Panc1 (cell line): ENCODE measurements at regions not wholly inside any gene's neighbourhood (a gene's known extent, or its start where the extent isn't known, plus 50 kb on each side); places are given as distances from the start of the nearest gene placed in this dataset.

Experiments
- ATAC-seq: fragments of 200-7000 bp; cut with Tn5 transposase; 2 replicates; pipeline ENCODE4 v1.9.1; 2020; ENCODE audit warnings: mild to moderate bottlenecking, moderate library complexity
- BruUV-seq: library from RNA; stranded (reverse); fragments of 400-500 nt; replicated peaks from 2 replicates; lab custom pipeline; 2021; lab: Mats Ljungman, UMichigan
- CTCF ChIA-PET: fragments of 300-600 bp; sonication (Branson Sonifier 250); formaldehyde crosslinking; loops from one replicate; lab custom pipeline; 2022; ENCODE audit warnings: antibody characterized with exemption; lab: Charles Lee
- POLR2A ChIA-PET: fragments of 300-600 bp; sonication (Branson Sonifier 250); formaldehyde crosslinking; loops from one replicate; lab custom pipeline; 2022; ENCODE audit warnings: antibody characterized with exemption; lab: Charles Lee
- DNase-seq: peaks from one replicate; pipeline ENCODE4 v3.0.0-alpha.2; 2010; ENCODE audit warnings: low read depth, low spot score
- H3K27ac ChIP-seq: 2 replicates; pipeline ENCODE4 v1.5.1; 2011; ENCODE audit warnings: mild to moderate bottlenecking, low read length, inconsistent platforms
- H3K27me3 ChIP-seq: fragments of 200-500 bp; sonication (Bioruptor generic); 2 replicates; pipeline ENCODE4 v1.6.0; 2014; ENCODE audit warnings: low read length, inconsistent platforms; ENCODE audit not compliant: control insufficient read depth, insufficient read depth
- H3K36me3 ChIP-seq: fragments of 200-500 bp; sonication (Bioruptor generic); 2 replicates; pipeline ENCODE4 v1.5.1; 2014; ENCODE audit warnings: inconsistent platforms, mild to moderate bottlenecking, low read length, moderate library complexity; ENCODE audit not compliant: control insufficient read depth, insufficient read depth
- H3K4me1 ChIP-seq: 2 replicates; pipeline ENCODE4 v1.5.1; 2011; ENCODE audit warnings: inconsistent platforms, mild to moderate bottlenecking, low read length, moderate library complexity; ENCODE audit not compliant: control insufficient read depth, insufficient read depth
- H3K4me3 ChIP-seq, 2 experiments: 2 replicates each; pipeline ENCODE4 v1.5.1; 2011 to 2012; ENCODE audit warnings: low read depth in 2 of 2, low read length in 2 of 2, mild to moderate bottlenecking in 2 of 2, inconsistent platforms in 1 of 2, moderate library complexity in 1 of 2
- H3K9me3 ChIP-seq: fragments of 200-500 bp; sonication (Bioruptor generic); 2 replicates; pipeline ENCODE4 v1.5.1; 2014; ENCODE audit warnings: low read depth, mild to moderate bottlenecking, inconsistent platforms, low read length, moderate library complexity; ENCODE audit not compliant: control insufficient read depth, insufficient read depth
- POLR2AphosphoS5 ChIP-seq: IDR thresholded peaks from 2 replicates; pipeline ENCODE4 v1.6.1; 2012; ENCODE audit warnings: mild to moderate bottlenecking, low read depth, low read length, moderate library complexity
- SIN3A ChIP-seq: IDR thresholded peaks from 2 replicates; pipeline ENCODE4 v1.6.1; 2012; ENCODE audit warnings: low read depth, mild to moderate bottlenecking, low read length, moderate library complexity, borderline replicate concordance; ENCODE audit not compliant: insufficient read depth
- TCF7L2 ChIP-seq: IDR thresholded peaks from 2 replicates; pipeline ENCODE4 v1.6.1; 2011; ENCODE audit warnings: mild to moderate bottlenecking, low read depth, low read length, inconsistent platforms
- in situ Hi-C: cut with HindIII; loops from 2 replicates; pipeline ENCODE4 v1.10.0; 2016; ENCODE audit warnings: low sequenced_read_pairs, low pct_unique_long_range_greater_than_20kb
- intact Hi-C: fragments of 100-400 bp; cut with micrococcal nuclease; formaldehyde crosslinking; loops from one replicate; pipeline ENCODE4 v1.10.0; 2022; ENCODE audit not compliant: unreplicated experiment
- TF ChIP-seq, protein P1 (sequence below): fragments of 450-650 bp; IDR thresholded peaks from 2 replicates; pipeline ENCODE4 v1.5.1; 2017; ENCODE audit warnings: mild to moderate bottlenecking
- TF ChIP-seq, protein P2 (sequence below), 2 experiments: IDR thresholded peaks; 2 replicates each; pipeline ENCODE4 v1.6.1; 2011 to 2012; ENCODE audit warnings: low read depth in 2 of 2, control low read depth in 1 of 2, low read length in 1 of 2, mild to moderate bottlenecking in 1 of 2, moderate library complexity in 1 of 2; ENCODE audit not compliant: insufficient read depth in 1 of 2

DNA sequence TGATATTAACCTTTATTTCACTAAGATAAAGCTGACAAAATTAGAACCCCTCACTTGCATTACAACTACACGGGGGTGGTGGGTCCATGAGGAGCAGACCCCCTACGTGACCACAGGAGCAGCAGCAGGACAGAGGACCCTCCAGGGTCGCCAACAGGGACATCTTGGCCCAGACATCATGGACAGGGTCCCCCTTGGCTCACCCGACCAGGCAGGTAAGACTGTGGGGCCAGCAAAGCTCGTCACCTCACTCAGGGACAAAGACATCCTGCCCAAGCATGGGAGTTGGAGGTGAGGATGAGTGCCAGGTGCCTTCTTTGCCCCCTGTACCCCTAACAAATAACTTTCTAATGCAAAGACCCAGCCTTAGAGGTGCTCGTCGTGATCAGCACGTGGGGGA is 111.3 kb upstream of the RAB6C start:
- TF ChIP-seq POLR2AphosphoS5 (no peak), SIN3A (no peak), TCF7L2 (no peak)
- TF ChIP-seq, protein P1, sequence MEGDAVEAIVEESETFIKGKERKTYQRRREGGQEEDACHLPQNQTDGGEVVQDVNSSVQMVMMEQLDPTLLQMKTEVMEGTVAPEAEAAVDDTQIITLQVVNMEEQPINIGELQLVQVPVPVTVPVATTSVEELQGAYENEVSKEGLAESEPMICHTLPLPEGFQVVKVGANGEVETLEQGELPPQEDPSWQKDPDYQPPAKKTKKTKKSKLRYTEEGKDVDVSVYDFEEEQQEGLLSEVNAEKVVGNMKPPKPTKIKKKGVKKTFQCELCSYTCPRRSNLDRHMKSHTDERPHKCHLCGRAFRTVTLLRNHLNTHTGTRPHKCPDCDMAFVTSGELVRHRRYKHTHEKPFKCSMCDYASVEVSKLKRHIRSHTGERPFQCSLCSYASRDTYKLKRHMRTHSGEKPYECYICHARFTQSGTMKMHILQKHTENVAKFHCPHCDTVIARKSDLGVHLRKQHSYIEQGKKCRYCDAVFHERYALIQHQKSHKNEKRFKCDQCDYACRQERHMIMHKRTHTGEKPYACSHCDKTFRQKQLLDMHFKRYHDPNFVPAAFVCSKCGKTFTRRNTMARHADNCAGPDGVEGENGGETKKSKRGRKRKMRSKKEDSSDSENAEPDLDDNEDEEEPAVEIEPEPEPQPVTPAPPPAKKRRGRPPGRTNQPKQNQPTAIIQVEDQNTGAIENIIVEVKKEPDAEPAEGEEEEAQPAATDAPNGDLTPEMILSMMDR: no peak
- TF ChIP-seq, protein P2, sequence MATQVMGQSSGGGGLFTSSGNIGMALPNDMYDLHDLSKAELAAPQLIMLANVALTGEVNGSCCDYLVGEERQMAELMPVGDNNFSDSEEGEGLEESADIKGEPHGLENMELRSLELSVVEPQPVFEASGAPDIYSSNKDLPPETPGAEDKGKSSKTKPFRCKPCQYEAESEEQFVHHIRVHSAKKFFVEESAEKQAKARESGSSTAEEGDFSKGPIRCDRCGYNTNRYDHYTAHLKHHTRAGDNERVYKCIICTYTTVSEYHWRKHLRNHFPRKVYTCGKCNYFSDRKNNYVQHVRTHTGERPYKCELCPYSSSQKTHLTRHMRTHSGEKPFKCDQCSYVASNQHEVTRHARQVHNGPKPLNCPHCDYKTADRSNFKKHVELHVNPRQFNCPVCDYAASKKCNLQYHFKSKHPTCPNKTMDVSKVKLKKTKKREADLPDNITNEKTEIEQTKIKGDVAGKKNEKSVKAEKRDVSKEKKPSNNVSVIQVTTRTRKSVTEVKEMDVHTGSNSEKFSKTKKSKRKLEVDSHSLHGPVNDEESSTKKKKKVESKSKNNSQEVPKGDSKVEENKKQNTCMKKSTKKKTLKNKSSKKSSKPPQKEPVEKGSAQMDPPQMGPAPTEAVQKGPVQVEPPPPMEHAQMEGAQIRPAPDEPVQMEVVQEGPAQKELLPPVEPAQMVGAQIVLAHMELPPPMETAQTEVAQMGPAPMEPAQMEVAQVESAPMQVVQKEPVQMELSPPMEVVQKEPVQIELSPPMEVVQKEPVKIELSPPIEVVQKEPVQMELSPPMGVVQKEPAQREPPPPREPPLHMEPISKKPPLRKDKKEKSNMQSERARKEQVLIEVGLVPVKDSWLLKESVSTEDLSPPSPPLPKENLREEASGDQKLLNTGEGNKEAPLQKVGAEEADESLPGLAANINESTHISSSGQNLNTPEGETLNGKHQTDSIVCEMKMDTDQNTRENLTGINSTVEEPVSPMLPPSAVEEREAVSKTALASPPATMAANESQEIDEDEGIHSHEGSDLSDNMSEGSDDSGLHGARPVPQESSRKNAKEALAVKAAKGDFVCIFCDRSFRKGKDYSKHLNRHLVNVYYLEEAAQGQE (IDR thresholded peaks at IDR 0.05; ENCODE audit: insufficient read depth in 1 of 2, low read depth in 2 of 2, low read length in 1 of 2): no peak
- H3K4me1 ChIP-seq: no peaks in the 10 kb centered on the region
- no peaks in the 10 kb centered on the region for H3K36me3 ChIP-seq
- no peak overlapping the region for H3K4me3 ChIP-seq
- BruUV-seq: no TSS peak
- POLR2A ChIA-PET: no interaction called here
- H3K9me3 ChIP-seq: no peaks in the 10 kb centered on the region
- H3K27me3 ChIP-seq: no peaks in the 10 kb centered on the region
- ATAC-seq: no peak
- in situ Hi-C loops (no loop called here), intact Hi-C loops (no loop called here)
- H3K27ac ChIP-seq: no peak overlapping the region
- DNase-seq: no peak
- CTCF ChIA-PET: no interaction called here

DNA sequence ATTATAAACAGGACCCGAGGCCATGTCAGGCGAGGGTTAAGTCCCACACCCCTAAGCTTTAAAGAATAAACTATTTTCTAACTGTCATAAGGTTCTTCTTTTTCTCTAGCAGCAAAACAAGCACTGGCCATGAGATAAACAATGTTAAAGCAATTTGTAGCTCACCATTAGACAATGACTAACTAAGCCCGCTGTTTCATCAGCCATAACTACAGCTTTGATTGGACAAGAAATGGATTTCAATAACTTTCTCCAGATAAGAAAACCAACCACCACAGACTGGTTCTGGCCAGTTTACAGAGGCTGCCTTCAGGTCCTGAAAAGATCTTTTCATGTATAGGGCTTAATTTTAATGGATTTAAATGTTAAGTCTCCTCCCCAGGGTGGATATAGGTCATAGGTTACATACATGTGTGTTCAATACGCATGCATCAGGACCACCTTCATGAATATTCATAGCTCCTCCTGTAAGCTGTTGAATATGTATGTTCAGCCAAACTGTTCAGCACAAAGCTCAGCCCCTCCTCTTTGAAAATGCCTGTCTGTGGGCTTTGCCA is 108.7 kb upstream of the RAB6C start:
- no peak for ATAC-seq
- in situ Hi-C loops: no loop called here

More for the DNA sequence above, 108.7 kb upstream of the RAB6C start:
- BruUV-seq: no TSS peak
- intact Hi-C loops: no loop called here
- no peak overlapping the region for H3K4me3 ChIP-seq
- ChIA-PET CTCF (no interaction called here), POLR2A (no interaction called here)
- H3K27me3 ChIP-seq: no peaks in the 10 kb centered on the region; the same call in 1 of the 2 replicates
- H3K9me3 ChIP-seq: no peaks in the 10 kb centered on the region
- no peak for DNase-seq
- H3K27ac ChIP-seq: no peak overlapping the region
- H3K4me1 ChIP-seq: no peaks in the 10 kb centered on the region
- H3K36me3 ChIP-seq: no peaks in the 10 kb centered on the region
- no peak for TF ChIP-seq TCF7L2
- TF ChIP-seq, protein P2 (IDR thresholded peaks at IDR 0.05; ENCODE audit: insufficient read depth in 1 of 2, low read depth in 2 of 2, low read length in 1 of 2): no peak
- TF ChIP-seq SIN3A: no peak
- TF ChIP-seq, protein P1: no peak
- no peak for TF ChIP-seq POLR2AphosphoS5
